ENCODE measurements at regions not wholly inside any gene's neighbourhood (a gene's known extent, or its start where the extent isn't known, plus 50 kb on each side); places are given as distances from the start of the nearest gene placed in this dataset.

DNA sequence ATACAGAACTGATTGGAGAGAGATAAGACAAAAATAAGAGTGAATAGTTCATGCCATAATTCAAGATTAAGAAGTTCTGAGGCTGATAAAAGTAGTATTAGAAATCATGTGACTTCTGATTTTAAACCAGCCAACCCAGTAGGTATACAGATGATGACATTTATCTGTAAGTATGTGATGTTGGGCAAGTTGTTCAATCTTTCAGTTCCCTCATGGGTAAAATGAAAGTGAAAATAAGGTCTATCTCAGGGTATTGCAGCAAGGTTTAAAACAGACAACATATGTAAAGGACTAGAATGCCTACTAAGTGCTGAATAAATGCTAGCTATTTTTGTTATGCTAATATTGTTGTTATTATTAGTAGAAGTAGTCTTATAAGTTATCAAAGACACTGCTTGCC is 1055.7 kb downstream of the NAALADL2 start:
- DNase-seq, result no peak

DNA sequence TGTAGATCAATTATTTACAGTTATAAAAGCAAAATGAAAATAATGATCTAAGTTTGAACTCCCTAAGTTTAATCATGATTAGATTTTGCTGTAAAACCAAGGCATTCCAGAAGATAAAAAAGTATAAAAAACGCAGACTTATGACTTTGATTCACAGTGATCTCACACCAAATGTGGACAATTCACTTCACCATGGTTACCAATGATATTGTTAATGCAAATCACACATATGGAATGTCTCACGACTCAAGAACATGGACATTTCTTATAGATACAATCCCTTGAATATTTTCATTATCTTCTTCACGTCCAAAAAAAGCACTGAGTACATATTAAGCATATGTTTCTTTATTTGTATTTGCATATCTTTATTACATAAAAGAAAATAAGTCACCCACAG is 1054.2 kb downstream of the NAALADL2 start:
- no peak for DNase-seq

- DNase-seq, result no peak
Observed at GRCh38 chr3:175911937-175912336, 1052.8 kb downstream of the NAALADL2 start.

DNA sequence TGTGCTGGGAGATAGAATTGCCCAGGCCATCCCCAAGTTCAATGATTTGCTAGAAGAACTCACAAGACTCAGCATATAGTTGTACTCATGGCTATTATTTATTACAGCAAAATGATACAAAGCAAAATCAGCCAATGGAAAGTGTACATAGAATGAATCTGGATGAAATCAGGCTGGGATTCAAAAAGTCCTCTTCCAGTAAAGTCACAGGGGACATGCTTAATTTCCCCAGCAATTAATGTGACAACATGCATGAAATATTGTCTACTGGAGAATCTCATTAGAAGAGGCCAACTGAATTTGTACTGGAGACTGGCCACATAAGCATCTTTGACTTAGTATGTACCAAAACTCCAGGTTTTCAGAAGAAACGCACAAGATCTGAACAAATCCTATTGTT is 1043.1 kb downstream of the NAALADL2 start:
- DNase-seq, result no peak

- no peak for DNase-seq
Observed at GRCh38 chr3:175898194-175898593, 1039.1 kb downstream of the NAALADL2 start.

GRCh38 chr3:175896655-175897054 is 1037.5 kb downstream of the NAALADL2 start:
- no peak for DNase-seq

DNA sequence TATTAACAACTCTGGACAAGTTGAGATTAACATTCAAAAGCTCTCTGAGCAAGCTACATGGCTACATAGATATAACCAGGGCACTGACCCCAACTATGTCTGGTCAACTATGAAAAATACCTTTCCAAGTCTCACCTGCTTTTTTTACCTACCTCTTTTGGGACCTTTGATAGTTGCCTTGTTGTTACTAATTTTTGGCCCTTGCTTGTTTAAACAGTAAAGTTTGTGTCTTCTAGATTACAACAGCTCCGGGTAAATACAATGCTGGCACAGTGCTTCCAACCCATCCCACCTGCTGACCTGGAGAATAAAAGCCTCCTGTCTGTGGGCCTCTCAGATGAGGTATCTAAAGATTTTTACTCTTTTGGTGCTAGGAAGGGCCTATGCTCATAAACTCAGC is 1036.6 kb downstream of the NAALADL2 start:
- DNase-seq, result no peak

DNA sequence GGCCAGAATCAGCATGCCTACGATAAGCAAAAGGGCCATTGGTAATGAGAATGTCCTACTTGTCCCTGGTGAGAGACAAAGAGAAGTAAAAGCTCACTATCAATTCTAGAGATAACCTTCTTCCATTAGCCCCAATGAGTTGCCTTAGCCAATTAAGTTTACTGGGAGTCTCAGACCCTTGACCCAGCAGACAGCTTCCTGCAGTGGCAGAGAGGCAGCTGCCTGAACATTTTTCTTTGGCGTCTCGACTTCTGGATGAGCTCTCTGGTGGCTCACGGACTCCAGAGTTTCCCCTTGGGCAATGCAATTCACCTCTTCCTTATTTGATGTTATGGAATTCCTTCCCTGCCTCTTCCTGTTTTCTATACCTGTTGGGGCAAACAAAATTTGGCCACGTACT is 1034.4 kb downstream of the NAALADL2 start:
- DNase-seq, result no peak

DNA sequence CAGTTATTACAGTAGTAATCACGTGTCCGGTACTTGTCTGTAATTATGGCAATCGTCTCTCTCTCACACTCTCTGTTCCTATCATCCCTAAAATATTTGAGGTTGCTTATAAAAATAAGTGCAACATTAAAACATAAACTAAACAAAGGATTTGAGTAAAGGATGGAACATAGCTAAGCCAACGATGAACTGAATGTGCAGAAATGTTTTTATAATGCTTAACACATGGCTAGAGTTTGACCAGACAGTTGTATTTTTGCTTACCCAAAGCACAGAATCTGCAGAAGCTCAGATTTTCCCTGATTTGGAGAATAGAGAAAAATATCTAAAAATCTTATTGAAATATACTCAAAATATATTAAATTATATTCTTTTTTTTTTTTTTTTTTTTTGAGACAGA is 1030.9 kb downstream of the NAALADL2 start:
- DNase-seq, result no peak

- no peak for DNase-seq
Observed at GRCh38 chr3:175885231-175885766, 1026.2 kb downstream of the NAALADL2 start.

DNA sequence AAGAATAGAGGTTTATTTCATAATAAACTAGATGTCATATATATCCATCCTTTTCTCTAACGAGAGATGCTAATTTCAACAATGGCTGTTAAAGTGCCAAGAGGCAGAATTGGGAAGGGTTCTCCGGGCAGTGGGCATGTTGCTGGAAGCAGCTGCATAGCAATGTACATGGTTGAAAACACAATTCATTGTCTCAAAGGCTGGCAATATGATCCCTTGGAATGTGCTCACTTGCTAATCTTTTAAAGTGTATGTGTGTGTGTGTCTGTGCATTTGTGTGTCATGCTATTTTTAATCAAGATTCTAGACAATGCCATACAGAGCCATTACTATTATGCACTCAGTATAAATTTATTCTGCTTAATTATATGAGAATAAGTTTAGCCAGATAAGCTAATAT is 1020.3 kb downstream of the NAALADL2 start:
- DNase-seq, result no peak

- no peak for DNase-seq
Observed at GRCh38 chr3:175869404-175869803, 1010.3 kb downstream of the NAALADL2 start.

GRCh38 chr3:175868626-175869025 is 1009.5 kb downstream of the NAALADL2 start:
- no peak for DNase-seq

- DNase-seq, result no peak
Observed at GRCh38 chr3:175865724-175866123, 1006.6 kb downstream of the NAALADL2 start.

- DNase-seq, result no peak
Observed at GRCh38 chr3:175861916-175862315, 1002.8 kb downstream of the NAALADL2 start.

Measured in NCI-H510A (cell line).